Endothelial cell of umbilical vein (primary cell): ENCODE measurements at regions not wholly inside any gene's neighbourhood (a gene's known extent, or its start where the extent isn't known, plus 50 kb on each side); places are given as distances from the start of the nearest gene placed in this dataset.

Experiments
- BruUV-seq: library from RNA; stranded (reverse); fragments of 400-500 nt; replicated peaks from 2 replicates; lab custom pipeline; 2021; lab: Mats Ljungman, UMichigan
- CTCF ChIA-PET: fragments of 300-600, 350-600 bp; sonication (Branson Sonifier 250); formaldehyde crosslinking; loops from one replicate; lab custom pipeline; 2021; ENCODE audit warnings: antibody characterized with exemption, inconsistent platforms; lab: Charles Lee
- POLR2A ChIA-PET: fragments of 300-600, 350-600 bp; sonication (Branson Sonifier 250); formaldehyde crosslinking; loops from one replicate; lab custom pipeline; 2021; ENCODE audit warnings: antibody characterized with exemption, inconsistent platforms; lab: Charles Lee
- DNase-seq: peaks from one replicate; pipeline ENCODE4 v3.0.0-alpha.2; 2011; ENCODE audit warnings: low read depth, low spot score
- FAIRE-seq: peaks from 2 replicates; lab custom pipeline; 2011; peaks lifted over from hg19 to GRCh38; lab: Jason Lieb, UNC
- H2AFZ ChIP-seq: 2 replicates; pipeline ENCODE4 v1.6.0; 2012; ENCODE audit warnings: low read depth, low read length, control low read depth, inconsistent platforms
- H3K27ac ChIP-seq: 2 replicates; pipeline ENCODE4 v1.5.1; 2011; ENCODE audit warnings: low read depth, mild to moderate bottlenecking, control low read depth, low read length, moderate library complexity; ENCODE audit not compliant: insufficient read depth
- H3K27me3 ChIP-seq, 2 experiments: 2 replicates each; pipeline versions ENCODE4 v1.6.0 to v1.6.1; 2011; ENCODE audit warnings: low read length in 2 of 2, mixed read lengths in 1 of 2; ENCODE audit not compliant: control insufficient read depth in 2 of 2, insufficient read depth in 2 of 2
- H3K36me3 ChIP-seq, 2 experiments: 2 replicates in 1 of 2; 3 replicates in 1 of 2; pipeline ENCODE4 v1.5.1; 2011; ENCODE audit warnings: low read length in 2 of 2, mild to moderate bottlenecking in 1 of 2, moderate library complexity in 1 of 2; ENCODE audit not compliant: control insufficient read depth in 2 of 2, insufficient read depth in 2 of 2; ENCODE audit errors: extremely low read depth in 1 of 2
- H3K4me1 ChIP-seq: 3 replicates; pipeline ENCODE4 v1.5.1; 2011; ENCODE audit warnings: mild to moderate bottlenecking, low read length; ENCODE audit not compliant: control insufficient read depth, insufficient read depth; ENCODE audit errors: extremely low read depth
- H3K4me2 ChIP-seq: 2 replicates; pipeline ENCODE4 v1.6.1; 2011; ENCODE audit warnings: low read length, control low read depth, mixed read lengths; ENCODE audit not compliant: insufficient read depth
- H3K4me3 ChIP-seq, 3 experiments: fragments of 200-600 bp in 1 of 3; sonication (generic), shearing (Covaris generic) in 1 of 3; replicated peaks in 1 of 3; 2 replicates each; pipeline ENCODE4 v1.5.1; 2011 to 2016; ENCODE audit warnings: control low read depth in 3 of 3, low read length in 3 of 3, mild to moderate bottlenecking in 2 of 3, inconsistent platforms in 1 of 3, low read depth in 1 of 3, moderate library complexity in 1 of 3; ENCODE audit not compliant: insufficient read depth in 1 of 3
- H3K79me2 ChIP-seq: 2 replicates; pipeline ENCODE4 v1.6.0; 2012; ENCODE audit warnings: low read length, inconsistent platforms; ENCODE audit not compliant: control insufficient read depth, insufficient read depth
- H3K9ac ChIP-seq: replicated peaks from 2 replicates; pipeline ENCODE3; 2011; ENCODE audit warnings: low read length, control low read depth; ENCODE audit not compliant: insufficient read depth; ENCODE audit errors: extremely low read depth
- H3K9me1 ChIP-seq: replicated peaks from 3 replicates; pipeline ENCODE4 v1.6.0; 2011; ENCODE audit warnings: mild to moderate bottlenecking, low read length; ENCODE audit not compliant: control insufficient read depth, insufficient read depth; ENCODE audit errors: extremely low read depth
- H3K9me3 ChIP-seq: replicated peaks from 2 replicates; pipeline ENCODE4 v1.5.1; 2012; ENCODE audit warnings: low read length, inconsistent platforms; ENCODE audit not compliant: control insufficient read depth, insufficient read depth
- H4K20me1 ChIP-seq: replicated peaks from 2 replicates; pipeline ENCODE3; 2011; ENCODE audit warnings: mild to moderate bottlenecking, low read length; ENCODE audit not compliant: control insufficient read depth, insufficient read depth; ENCODE audit errors: extremely low read depth
- EZH2 ChIP-seq: IDR thresholded peaks from 2 replicates; pipeline ENCODE4 v1.6.1; 2012; ENCODE audit warnings: borderline replicate concordance, low read depth, mild to moderate bottlenecking, moderate library complexity, low read length, inconsistent platforms; ENCODE audit not compliant: severe bottlenecking
- FOS ChIP-seq: IDR thresholded peaks from 2 replicates; pipeline ENCODE4 v1.6.1; 2011; ENCODE audit warnings: mild to moderate bottlenecking, low read length, moderate library complexity, borderline replicate concordance; ENCODE audit not compliant: insufficient read depth
- GATA2 ChIP-seq: IDR thresholded peaks from 2 replicates; pipeline ENCODE4 v1.7.0; 2011; ENCODE audit warnings: low read depth, mild to moderate bottlenecking, moderate library complexity, mixed read lengths, low read length; ENCODE audit not compliant: insufficient read length, insufficient read depth
- JUN ChIP-seq: IDR thresholded peaks from 2 replicates; pipeline ENCODE4 v1.6.1; 2011; ENCODE audit warnings: borderline replicate concordance, low read depth; ENCODE audit not compliant: insufficient read length, insufficient read depth
- MAX ChIP-seq: IDR thresholded peaks from 2 replicates; pipeline ENCODE4 v1.6.1; 2011; ENCODE audit not compliant: insufficient read depth, insufficient read length
- MYC ChIP-seq: IDR thresholded peaks from one replicate; pipeline ENCODE4 v1.6.1; 2011; ENCODE audit warnings: mild to moderate bottlenecking, low read depth, low read length
- POLR2A ChIP-seq: IDR thresholded peaks from 2 replicates; pipeline ENCODE4 v1.6.1; 2012; ENCODE audit warnings: low read depth, mild to moderate bottlenecking, control low read depth, low read length
- POLR2AphosphoS5 ChIP-seq: IDR thresholded peaks from 2 replicates; pipeline ENCODE4 v1.6.1; 2012; ENCODE audit warnings: low read depth, mild to moderate bottlenecking, control low read depth, low read length, moderate library complexity; ENCODE audit not compliant: insufficient read depth
- dilution Hi-C: fragments of 300-500 bp; cut with MboI; formaldehyde crosslinking; loops from one replicate; pipeline ENCODE4 v1.15.0; 2019; ENCODE audit warnings: low sequenced_read_pairs; ENCODE audit not compliant: extremely low pct_ligation_motif_present
- intact Hi-C: fragments of 100-400 bp; cut with micrococcal nuclease; formaldehyde crosslinking; loops from one replicate; pipeline ENCODE4 v1.10.0; 2022
- TF ChIP-seq, protein P1 (sequence below), 2 donors: IDR thresholded peaks; 1 replicate in 1 of 2; 2 replicates in 1 of 2; pipeline ENCODE4 v1.5.1; 2011; ENCODE audit warnings: low read length in 2 of 2, mild to moderate bottlenecking in 2 of 2, moderate library complexity in 2 of 2, control low read depth in 1 of 2, inconsistent platforms in 1 of 2, low read depth in 1 of 2; ENCODE audit not compliant: insufficient read depth in 1 of 2; ENCODE audit errors: extremely low read depth in 1 of 2

- Histone ChIP-seq H3K36me3 (no peaks in the 10 kb centered on the region), H3K9ac (no peak overlapping the region), H3K27ac (no peak overlapping the region), H3K9me1 (no peaks in the 10 kb centered on the region), H3K4me1 (no peaks in the 10 kb centered on the region), H3K9me3 (no peaks in the 10 kb centered on the region), H3K79me2 (no peaks in the 10 kb centered on the region), H4K20me1 (no peaks in the 10 kb centered on the region), H3K27me3 (no peaks in the 10 kb centered on the region), H3K4me2 (no peak overlapping the region), H3K4me3 (no peak overlapping the region), H2AFZ (no peak overlapping the region)
- BruUV-seq: no TSS peak
- no peak for DNase-seq
- FAIRE-seq: no peak
- intact Hi-C loops (no loop called here), dilution Hi-C loops (no loop called here)
- TF ChIP-seq GATA2: no peak
- TF ChIP-seq, protein P1, sequence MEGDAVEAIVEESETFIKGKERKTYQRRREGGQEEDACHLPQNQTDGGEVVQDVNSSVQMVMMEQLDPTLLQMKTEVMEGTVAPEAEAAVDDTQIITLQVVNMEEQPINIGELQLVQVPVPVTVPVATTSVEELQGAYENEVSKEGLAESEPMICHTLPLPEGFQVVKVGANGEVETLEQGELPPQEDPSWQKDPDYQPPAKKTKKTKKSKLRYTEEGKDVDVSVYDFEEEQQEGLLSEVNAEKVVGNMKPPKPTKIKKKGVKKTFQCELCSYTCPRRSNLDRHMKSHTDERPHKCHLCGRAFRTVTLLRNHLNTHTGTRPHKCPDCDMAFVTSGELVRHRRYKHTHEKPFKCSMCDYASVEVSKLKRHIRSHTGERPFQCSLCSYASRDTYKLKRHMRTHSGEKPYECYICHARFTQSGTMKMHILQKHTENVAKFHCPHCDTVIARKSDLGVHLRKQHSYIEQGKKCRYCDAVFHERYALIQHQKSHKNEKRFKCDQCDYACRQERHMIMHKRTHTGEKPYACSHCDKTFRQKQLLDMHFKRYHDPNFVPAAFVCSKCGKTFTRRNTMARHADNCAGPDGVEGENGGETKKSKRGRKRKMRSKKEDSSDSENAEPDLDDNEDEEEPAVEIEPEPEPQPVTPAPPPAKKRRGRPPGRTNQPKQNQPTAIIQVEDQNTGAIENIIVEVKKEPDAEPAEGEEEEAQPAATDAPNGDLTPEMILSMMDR (IDR thresholded peaks at IDR 0.05; ENCODE audit: extremely low read depth in 1 of 2, insufficient read depth in 1 of 2, low read depth in 1 of 2, low read length in 2 of 2): no peak
- TF ChIP-seq MYC: no peak
- no peak for TF ChIP-seq EZH2
- TF ChIP-seq POLR2AphosphoS5: no peak
- TF ChIP-seq JUN: no peak
- no peak for TF ChIP-seq MAX
- TF ChIP-seq FOS: no peak
- no peak for TF ChIP-seq POLR2A
- ChIA-PET POLR2A (no interaction called here), CTCF (no interaction called here)
Observed at GRCh38 chr6:76453270-76453669, 380.8 kb upstream of the IMPG1 start.
